Transverse colon (tissue), 4 donors: ENCODE measurements at regions not wholly inside any gene's neighbourhood (a gene's known extent, or its start where the extent isn't known, plus 50 kb on each side); places are given as distances from the start of the nearest gene placed in this dataset.

Experiments
- DNase-seq: peaks from one replicate; pipeline ENCODE4 v3.0.0-alpha.2; 2019
- H3K27ac ChIP-seq, 4 donors: fragments of 200-600 bp; sonication (generic); 2 replicates each; pipeline ENCODE4 v1.5.1; 2016 to 2018; ENCODE audit warnings: inconsistent platforms in 4 of 4
- H3K27me3 ChIP-seq: fragments of 200-600 bp; sonication (generic); 2 replicates; pipeline ENCODE4 v1.5.1; 2017; ENCODE audit warnings: inconsistent platforms
- H3K36me3 ChIP-seq, 4 donors: fragments of 200-600 bp; sonication (generic); 2 replicates each; pipeline ENCODE4 v1.5.1; 2017 to 2019; ENCODE audit warnings: inconsistent platforms in 4 of 4
- H3K4me1 ChIP-seq, 4 donors: fragments of 200-600 bp; sonication (generic); 2 replicates each; pipeline ENCODE4 v1.5.1; 2017 to 2020; ENCODE audit warnings: inconsistent platforms in 4 of 4
- H3K4me3 ChIP-seq, 4 donors: fragments of 200-600 bp; sonication (generic); 1 replicate in 1 of 4; 2 replicates in 3 of 4; pipeline versions ENCODE4 v1.5.1 to v1.6.1; 2017 to 2019; ENCODE audit warnings: inconsistent platforms in 4 of 4
- H3K9me3 ChIP-seq, 2 donors: fragments of 200-600 bp; sonication (generic); 2 replicates each; pipeline ENCODE4 v1.5.1; 2017 to 2019; ENCODE audit warnings: inconsistent platforms in 2 of 2
- EP300 ChIP-seq: sonication (generic); formaldehyde crosslinking; IDR thresholded peaks from one replicate; pipeline ENCODE4 v1.6.1; 2017; ENCODE audit warnings: antibody characterized with exemption, low read depth
- POLR2A ChIP-seq: fragments of 450-650 bp; IDR thresholded peaks from one replicate; pipeline ENCODE4 v1.6.1; 2016; ENCODE audit warnings: antibody characterized with exemption, mild to moderate bottlenecking, moderate library complexity
- POLR2AphosphoS5 ChIP-seq, 3 donors: sonication (generic); formaldehyde crosslinking; IDR thresholded peaks; one replicate each; pipeline ENCODE4 v1.6.1; 2016; ENCODE audit warnings: antibody characterized with exemption in 3 of 3
- WGBS, 2 donors: methylation state at CpG; one replicate each; pipeline ENCODE4 v1.1.5; 2018; ENCODE audit warnings: low coverage in 1 of 2; 5-methylcytosine and 5-hydroxymethylcytosine counted together
- in situ Hi-C, 4 donors: fragments of 200-750 bp; cut with MboI; loops; one replicate each; pipeline versions ENCODE4 v1.15.0 to v1.15.1; 2017; ENCODE audit warnings: low sequenced_read_pairs in 3 of 4, low pct_ligation_motif_present in 1 of 4, low pct_unique_long_range_greater_than_20kb in 1 of 4
- intact Hi-C: fragments of 100-400 bp; cut with DNase I; formaldehyde crosslinking; loops from one replicate; pipeline ENCODE4 v1.15.1; 2023; ENCODE audit warnings: low total_unique reads
- TF ChIP-seq, protein P1 (sequence below), 5 experiments: fragments of 200-600 bp in 3 of 5; fragments of 450-650 bp in 2 of 5; sonication (generic) in 3 of 5; IDR thresholded peaks; 1 replicate in 2 of 5; 2 replicates in 3 of 5; pipeline ENCODE4 v1.5.1; 2016 to 2017; ENCODE audit warnings: antibody characterized with exemption in 5 of 5, inconsistent platforms in 3 of 5, mild to moderate bottlenecking in 2 of 5, moderate library complexity in 1 of 5

DNA sequence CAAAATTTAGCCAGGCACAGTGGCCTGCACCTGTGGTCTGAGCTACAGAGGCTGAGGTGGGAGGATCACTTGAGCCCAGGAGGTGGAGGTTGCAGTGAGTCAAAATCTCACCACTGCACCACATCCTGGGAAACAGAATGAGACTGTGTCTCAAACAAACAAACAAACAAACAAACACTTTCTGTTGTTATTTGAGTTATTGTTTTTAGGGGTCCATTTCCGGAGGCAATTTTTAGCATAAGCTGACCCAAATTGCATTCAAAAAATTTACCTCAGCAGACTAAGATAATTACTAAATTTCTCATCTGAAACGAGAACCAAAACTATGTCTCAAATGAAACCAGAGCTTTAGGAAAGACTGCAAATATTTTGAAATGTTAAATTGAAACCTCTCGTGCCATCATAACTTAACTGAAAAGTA lies 1485.1 kb downstream of the EFNA5 start:
- in situ Hi-C loops (no loop called here), intact Hi-C loops (no loop called here)
- WGBS, 2 donors = 79 to 81% methylated on average over 3 of the region's 3 CpGs
- no peaks in the 10 kb centered on the region for H3K4me1 ChIP-seq
- no peak for DNase-seq
- no peaks in the 10 kb centered on the region for H3K9me3 ChIP-seq
- H3K27ac ChIP-seq = no peak overlapping the region
- no peaks in the 10 kb centered on the region for H3K36me3 ChIP-seq
- H3K27me3 ChIP-seq = no peaks in the 10 kb centered on the region
- no peak overlapping the region for H3K4me3 ChIP-seq
- no peak for TF ChIP-seq POLR2AphosphoS5 (IDR thresholded peaks at IDR 0.05)
- no peak for TF ChIP-seq POLR2A
- TF ChIP-seq, protein P1, sequence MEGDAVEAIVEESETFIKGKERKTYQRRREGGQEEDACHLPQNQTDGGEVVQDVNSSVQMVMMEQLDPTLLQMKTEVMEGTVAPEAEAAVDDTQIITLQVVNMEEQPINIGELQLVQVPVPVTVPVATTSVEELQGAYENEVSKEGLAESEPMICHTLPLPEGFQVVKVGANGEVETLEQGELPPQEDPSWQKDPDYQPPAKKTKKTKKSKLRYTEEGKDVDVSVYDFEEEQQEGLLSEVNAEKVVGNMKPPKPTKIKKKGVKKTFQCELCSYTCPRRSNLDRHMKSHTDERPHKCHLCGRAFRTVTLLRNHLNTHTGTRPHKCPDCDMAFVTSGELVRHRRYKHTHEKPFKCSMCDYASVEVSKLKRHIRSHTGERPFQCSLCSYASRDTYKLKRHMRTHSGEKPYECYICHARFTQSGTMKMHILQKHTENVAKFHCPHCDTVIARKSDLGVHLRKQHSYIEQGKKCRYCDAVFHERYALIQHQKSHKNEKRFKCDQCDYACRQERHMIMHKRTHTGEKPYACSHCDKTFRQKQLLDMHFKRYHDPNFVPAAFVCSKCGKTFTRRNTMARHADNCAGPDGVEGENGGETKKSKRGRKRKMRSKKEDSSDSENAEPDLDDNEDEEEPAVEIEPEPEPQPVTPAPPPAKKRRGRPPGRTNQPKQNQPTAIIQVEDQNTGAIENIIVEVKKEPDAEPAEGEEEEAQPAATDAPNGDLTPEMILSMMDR (IDR thresholded peaks at IDR 0.05) = no peak
- no peak for TF ChIP-seq EP300

DNA sequence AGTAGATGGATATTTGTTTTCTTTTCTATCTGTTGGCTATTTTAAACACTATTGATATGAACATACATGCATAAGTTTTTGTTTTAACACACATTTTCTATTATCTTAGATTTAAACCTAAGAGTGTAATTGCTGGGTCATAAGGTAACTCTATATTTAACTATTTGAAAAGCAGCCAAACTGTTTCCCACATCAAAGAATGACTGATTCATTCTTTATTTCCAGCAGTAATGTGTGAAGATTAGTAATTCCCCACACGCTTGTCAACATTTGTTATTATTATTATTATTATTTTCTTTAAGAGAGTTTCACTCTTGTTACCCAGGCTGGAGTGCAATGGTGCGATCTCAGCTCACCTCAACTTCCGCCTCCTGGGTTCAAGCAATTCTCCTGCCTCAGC lies 1495.8 kb downstream of the EFNA5 start:
- DNase-seq = no peak
- in situ Hi-C loops = no loop called here
- Histone ChIP-seq H3K9me3 (no peaks in the 10 kb centered on the region), H3K27me3 (no peaks in the 10 kb centered on the region), H3K27ac (no peak overlapping the region), H3K4me3 (no peak overlapping the region), H3K36me3 (no peaks in the 10 kb centered on the region), H3K4me1 (no peaks in the 10 kb centered on the region)
- intact Hi-C loops = no loop called here
- 79 to 88% methylated on average over 2 to 3 of the region's 3 CpGs for WGBS, 2 donors
- TF ChIP-seq POLR2A = no peak
- no peak for TF ChIP-seq POLR2AphosphoS5 (IDR thresholded peaks at IDR 0.05)
- TF ChIP-seq, protein P1 (IDR thresholded peaks at IDR 0.05) = no peak
- no peak for TF ChIP-seq EP300

DNA sequence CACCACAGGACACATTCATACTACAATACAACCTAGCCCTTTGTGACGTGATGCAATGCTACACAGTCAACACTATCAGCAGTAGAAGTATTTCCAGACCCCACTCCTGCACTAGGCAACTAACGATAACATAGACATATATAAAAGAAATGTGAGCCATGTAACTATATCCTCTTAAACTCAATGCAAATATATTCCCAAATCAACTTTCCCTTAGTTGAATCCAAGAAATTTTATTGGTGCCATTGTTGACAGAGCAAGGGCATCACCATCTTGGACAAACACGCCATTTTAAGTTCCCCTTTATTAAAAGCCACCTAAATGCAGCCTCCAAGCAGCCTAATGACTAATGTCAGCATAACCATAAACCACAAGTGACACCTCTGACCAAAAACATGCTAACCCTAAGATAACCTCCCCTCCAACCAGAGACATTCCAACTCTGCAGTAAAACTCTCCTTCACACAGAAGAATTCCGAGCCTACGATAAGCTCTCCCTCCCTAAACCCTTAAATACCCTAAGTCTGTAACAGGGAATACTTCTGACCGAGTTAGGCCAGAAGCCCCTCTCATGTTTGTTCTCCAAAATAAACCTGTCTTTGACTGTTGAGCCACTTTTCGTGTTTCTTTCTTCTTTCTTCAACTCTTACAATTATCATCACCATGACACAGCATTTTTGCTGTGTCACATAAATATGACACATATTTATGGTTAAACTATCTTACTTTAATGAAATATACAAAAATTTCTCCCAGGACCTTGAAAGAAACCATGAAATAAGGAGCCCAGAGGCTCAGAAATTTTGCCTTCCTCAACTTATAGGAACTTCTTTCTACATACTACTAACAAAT lies 1497.8 kb downstream of the EFNA5 start:
- TF ChIP-seq POLR2AphosphoS5 (IDR thresholded peaks at IDR 0.05) (no peak), POLR2A (no peak), EP300 (no peak)
- TF ChIP-seq, protein P1 (IDR thresholded peaks at IDR 0.05) = no peak
- H3K4me3 ChIP-seq = no peak overlapping the region
- H3K9me3 ChIP-seq = no peaks in the 10 kb centered on the region
- H3K27me3 ChIP-seq = no peaks in the 10 kb centered on the region
- H3K27ac ChIP-seq = no peak overlapping the region
- H3K4me1 ChIP-seq = no peaks in the 10 kb centered on the region
- 52 to 85% methylated on average over 2 to 7 of the region's 7 CpGs for WGBS, 2 donors
- in situ Hi-C loops = no loop called here
- no peak for DNase-seq
- intact Hi-C loops = no loop called here
- no peaks in the 10 kb centered on the region for H3K36me3 ChIP-seq

DNA sequence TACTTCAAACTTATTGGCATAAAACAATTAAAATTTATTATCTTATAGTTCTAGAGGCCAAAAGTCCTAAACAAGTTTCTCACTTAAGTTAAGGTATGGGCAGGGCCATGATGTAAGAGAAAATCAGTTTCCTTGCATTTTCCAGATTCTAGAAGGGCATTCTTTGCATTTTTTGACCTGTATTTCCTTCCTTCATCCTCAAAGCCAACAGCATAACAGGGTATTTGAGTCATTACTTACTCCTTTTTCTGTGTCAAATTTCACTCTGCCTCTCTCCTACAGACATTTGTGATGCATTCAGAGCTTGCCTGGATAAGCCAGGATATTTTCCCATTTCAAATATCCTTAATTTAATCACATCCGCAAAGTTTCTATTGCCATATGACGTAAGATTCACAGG lies 1499.0 kb downstream of the EFNA5 start:
- intact Hi-C loops = no loop called here
- Histone ChIP-seq H3K27ac (no peak overlapping the region), H3K27me3 (no peaks in the 10 kb centered on the region), H3K4me1 (no peaks in the 10 kb centered on the region), H3K36me3 (no peaks in the 10 kb centered on the region), H3K4me3 (no peak overlapping the region), H3K9me3 (no peaks in the 10 kb centered on the region)
- no peak for DNase-seq
- TF ChIP-seq, protein P1 (IDR thresholded peaks at IDR 0.05) = no peak
- no peak for TF ChIP-seq POLR2AphosphoS5 (IDR thresholded peaks at IDR 0.05)
- TF ChIP-seq EP300 = no peak
- TF ChIP-seq POLR2A = no peak
- 77 to 88% methylated on average over 2 of the region's 2 CpGs for WGBS, 2 donors
- in situ Hi-C loops = no loop called here
